ENCODE measurements at regions not wholly inside any gene's neighbourhood (a gene's known extent, or its start where the extent isn't known, plus 50 kb on each side); places are given as distances from the start of the nearest gene placed in this dataset.
"Not testable (repeated sequence)": the region's sequence is repeated elsewhere in the genome, so short reads cannot be mapped to it uniquely, and the experiment has no call there.

GRCh38 chr5:101728933-101729332, 567.2 kb downstream of the SLCO4C1 start:
- DNase-seq (no peak), ATAC-seq (replicated peaks) (no peak)
- H3K27ac Mint-ChIP-seq, result no peak overlapping the region
- no peaks in the 10 kb centered on the region for H3K27me3 Mint-ChIP-seq
- no peak overlapping the region for H3K4me3 Mint-ChIP-seq
- no peaks in the 10 kb centered on the region for H3K4me1 Mint-ChIP-seq (ENCODE audit: low read depth in 2 of 2)
- H3K9me3 Mint-ChIP-seq, result peaks cover 0 to 3% of the 10 kb centered on the region in 2 donors
- no peaks in the 10 kb centered on the region for H3K36me3 Mint-ChIP-seq (ENCODE audit: insufficient read depth)

GRCh38 chr5:101721543-101721942, 574.5 kb downstream of the SLCO4C1 start:
- DNase-seq, result no peak
- no peak overlapping the region for H3K4me3 Mint-ChIP-seq
- H3K27me3 Mint-ChIP-seq, result no peaks in the 10 kb centered on the region
- no peak for ATAC-seq (replicated peaks)
- peaks cover 3 to 7% of the 10 kb centered on the region in 2 donors for H3K9me3 Mint-ChIP-seq
- H3K36me3 Mint-ChIP-seq (ENCODE audit: insufficient read depth), result no peaks in the 10 kb centered on the region
- H3K27ac Mint-ChIP-seq, result no peak overlapping the region
- H3K4me1 Mint-ChIP-seq (ENCODE audit: low read depth in 2 of 2), result no peaks in the 10 kb centered on the region

- Mint-ChIP-seq H3K27ac (no peak overlapping the region), H3K36me3 (ENCODE audit: insufficient read depth) (no peaks in the 10 kb centered on the region), H3K27me3 (no peaks in the 10 kb centered on the region), H3K4me3 (no peak overlapping the region), H3K4me1 (ENCODE audit: low read depth in 2 of 2) (no peaks in the 10 kb centered on the region), H3K9me3 (peaks cover 3 to 9% of the 10 kb centered on the region in 2 donors)
- no peak for DNase-seq
- no peak for ATAC-seq (replicated peaks)
Observed at GRCh38 chr5:101720033-101720432, 576.1 kb downstream of the SLCO4C1 start.

GRCh38 chr5:101717721-101718120, 578.4 kb downstream of the SLCO4C1 start:
- Mint-ChIP-seq H3K27ac (peak overlapping the region in 1 of 2 donors; percentile 33), H3K9me3 (peaks cover 9 to 20% of the 10 kb centered on the region in 2 donors), H3K36me3 (ENCODE audit: insufficient read depth) (no peaks in the 10 kb centered on the region), H3K27me3 (no peaks in the 10 kb centered on the region), H3K4me3 (no peak overlapping the region), H3K4me1 (ENCODE audit: low read depth in 2 of 2) (no peaks in the 10 kb centered on the region)
- ATAC-seq (replicated peaks) (no peak), DNase-seq (no peak)

GRCh38 chr5:101716941-101717340, 579.1 kb downstream of the SLCO4C1 start:
- Mint-ChIP-seq H3K27me3 (no peaks in the 10 kb centered on the region), H3K27ac (no peak overlapping the region), H3K9me3 (peaks cover 6 to 13% of the 10 kb centered on the region in 2 donors), H3K36me3 (ENCODE audit: insufficient read depth) (no peaks in the 10 kb centered on the region), H3K4me1 (ENCODE audit: low read depth in 2 of 2) (no peaks in the 10 kb centered on the region), H3K4me3 (no peak overlapping the region)
- ATAC-seq (replicated peaks), result no peak
- no peak for DNase-seq

- H3K27me3 Mint-ChIP-seq; DNase-seq; ATAC-seq (replicated peaks); H3K36me3 Mint-ChIP-seq (ENCODE audit: insufficient read depth); H3K27ac Mint-ChIP-seq; H3K4me3 Mint-ChIP-seq; H3K4me1 Mint-ChIP-seq (ENCODE audit: low read depth in 2 of 2): not testable (repeated sequence)
- H3K9me3 Mint-ChIP-seq, result peaks cover 6 to 13% of the 10 kb centered on the region in 2 donors
Observed at GRCh38 chr5:101715790-101716189, 580.3 kb downstream of the SLCO4C1 start.

DNA sequence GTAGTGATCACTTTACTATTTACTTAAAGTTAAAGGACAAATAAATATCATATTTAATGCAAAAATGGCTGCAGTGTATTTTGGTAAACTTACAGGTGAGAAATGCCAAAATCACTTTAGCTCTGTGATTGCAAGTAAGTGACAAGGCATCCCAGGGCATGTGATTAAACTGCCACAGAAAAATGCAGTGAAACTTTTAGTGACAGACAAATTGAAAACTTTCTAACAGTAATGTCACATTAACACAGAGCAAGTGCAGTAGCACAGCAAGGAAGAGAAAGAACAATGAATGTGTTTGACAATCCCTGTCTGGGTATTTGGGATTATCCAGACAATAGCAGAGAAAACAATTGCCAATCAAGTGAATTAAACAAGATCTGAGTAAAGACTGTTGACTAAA, 606.8 kb downstream of the SLCO4C1 start:
- Mint-ChIP-seq H3K27ac (no peak overlapping the region), H3K9me3 (no peaks in the 10 kb centered on the region), H3K27me3 (no peaks in the 10 kb centered on the region), H3K4me3 (no peak overlapping the region), H3K36me3 (ENCODE audit: insufficient read depth) (no peaks in the 10 kb centered on the region), H3K4me1 (ENCODE audit: low read depth in 2 of 2) (no peaks in the 10 kb centered on the region)
- DNase-seq, result no peak
- no peak for ATAC-seq (replicated peaks)

DNA sequence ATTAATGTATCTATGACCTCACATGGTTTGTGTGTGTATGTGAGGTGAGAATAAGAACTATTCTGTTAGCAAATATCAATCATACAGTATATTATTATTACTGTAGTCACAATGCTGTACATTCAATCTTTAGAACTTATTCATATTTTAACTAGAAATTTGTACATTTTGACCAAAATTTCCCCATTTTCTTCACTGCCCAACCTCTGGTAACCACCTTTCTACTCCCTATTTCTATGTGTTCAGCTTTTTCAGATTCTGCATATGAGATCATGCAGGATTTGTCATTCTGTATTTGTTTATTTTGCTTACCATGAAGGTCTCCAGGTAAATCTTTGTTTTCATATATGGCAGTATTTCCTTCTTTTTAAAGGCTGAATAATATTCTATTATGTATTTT, 607.9 kb downstream of the SLCO4C1 start:
- H3K4me1 Mint-ChIP-seq (ENCODE audit: low read depth in 2 of 2), result no peaks in the 10 kb centered on the region

DNA sequence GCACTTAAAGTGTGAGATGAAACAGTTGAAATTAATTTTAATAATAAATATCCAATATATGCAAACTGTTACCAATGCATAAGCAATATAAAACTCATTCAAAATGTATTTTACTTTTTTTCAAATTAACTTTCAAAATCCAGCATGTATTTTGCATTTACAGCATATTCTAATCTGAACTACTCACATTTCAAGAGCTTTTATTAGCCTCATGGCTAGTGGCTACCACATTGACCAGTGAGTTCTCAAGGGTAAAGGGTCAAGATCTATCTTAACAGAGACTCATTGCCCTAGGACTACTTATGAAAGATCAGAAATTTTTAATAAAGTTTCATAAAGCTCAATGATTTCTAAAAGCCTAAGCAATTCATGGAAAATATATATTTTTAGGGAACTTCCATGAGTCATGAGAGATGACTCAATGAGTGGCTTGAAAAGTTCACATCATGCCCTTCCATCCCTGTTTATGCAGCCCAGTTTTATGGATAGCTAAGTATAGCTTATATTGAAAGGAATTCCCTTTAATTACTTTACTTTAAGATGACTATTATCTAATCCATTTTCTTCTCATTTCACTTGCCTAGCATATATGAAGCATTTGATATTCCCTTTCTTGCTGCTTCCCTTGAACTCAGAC, 608.6 kb downstream of the SLCO4C1 start:
- Mint-ChIP-seq H3K36me3 (ENCODE audit: insufficient read depth) (no peaks in the 10 kb centered on the region), H3K27me3 (no peaks in the 10 kb centered on the region), H3K27ac (no peak overlapping the region), H3K4me1 (ENCODE audit: low read depth in 2 of 2) (no peaks in the 10 kb centered on the region), H3K9me3 (no peaks in the 10 kb centered on the region), H3K4me3 (no peak overlapping the region)
- DNase-seq (no peak), ATAC-seq (replicated peaks) (no peak)

More for the DNA sequence above, 607.9 kb downstream of the SLCO4C1 start:
- no peaks in the 10 kb centered on the region for H3K9me3 Mint-ChIP-seq
- H3K27ac Mint-ChIP-seq, result no peak overlapping the region
- DNase-seq, result no peak
- no peak for ATAC-seq (replicated peaks)
- H3K27me3 Mint-ChIP-seq, result no peaks in the 10 kb centered on the region
- no peak overlapping the region for H3K4me3 Mint-ChIP-seq
- H3K36me3 Mint-ChIP-seq (ENCODE audit: insufficient read depth), result no peaks in the 10 kb centered on the region

DNA sequence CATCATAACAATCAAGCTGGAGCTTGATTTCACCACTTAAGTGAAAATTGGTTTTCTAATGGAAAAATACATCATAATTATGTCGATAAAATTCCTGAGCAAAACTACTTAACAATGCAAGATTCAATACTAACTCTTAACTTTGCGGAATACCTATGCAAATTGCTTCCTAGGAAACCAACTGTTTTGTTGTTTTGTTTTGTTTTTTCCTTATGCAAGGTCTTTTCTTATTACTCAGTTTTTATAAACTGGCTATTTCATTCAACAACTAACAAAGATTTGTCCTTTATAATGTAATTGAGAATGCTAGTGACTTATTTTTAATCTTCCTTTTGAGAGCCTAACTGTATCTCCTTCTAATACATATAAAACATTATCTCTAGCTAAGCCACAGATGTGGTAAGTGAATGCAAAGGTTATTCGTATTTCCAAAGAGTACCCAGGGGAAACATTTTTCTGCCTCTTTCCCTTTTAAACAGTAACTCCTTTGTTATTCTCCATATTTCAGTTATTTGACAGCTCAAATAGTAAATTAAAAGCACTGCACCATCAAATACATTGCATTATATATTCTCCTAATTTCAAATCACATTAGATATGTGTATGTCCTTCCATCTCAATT, 609.4 kb downstream of the SLCO4C1 start:
- no peak for ATAC-seq (replicated peaks)
- H3K36me3 Mint-ChIP-seq (ENCODE audit: insufficient read depth), result no peaks in the 10 kb centered on the region
- H3K27me3 Mint-ChIP-seq, result no peaks in the 10 kb centered on the region
- H3K4me3 Mint-ChIP-seq, result no peak overlapping the region
- no peak overlapping the region for H3K27ac Mint-ChIP-seq
- H3K4me1 Mint-ChIP-seq (ENCODE audit: low read depth in 2 of 2), result no peaks in the 10 kb centered on the region
- H3K9me3 Mint-ChIP-seq, result no peaks in the 10 kb centered on the region
- DNase-seq, result no peak

DNA sequence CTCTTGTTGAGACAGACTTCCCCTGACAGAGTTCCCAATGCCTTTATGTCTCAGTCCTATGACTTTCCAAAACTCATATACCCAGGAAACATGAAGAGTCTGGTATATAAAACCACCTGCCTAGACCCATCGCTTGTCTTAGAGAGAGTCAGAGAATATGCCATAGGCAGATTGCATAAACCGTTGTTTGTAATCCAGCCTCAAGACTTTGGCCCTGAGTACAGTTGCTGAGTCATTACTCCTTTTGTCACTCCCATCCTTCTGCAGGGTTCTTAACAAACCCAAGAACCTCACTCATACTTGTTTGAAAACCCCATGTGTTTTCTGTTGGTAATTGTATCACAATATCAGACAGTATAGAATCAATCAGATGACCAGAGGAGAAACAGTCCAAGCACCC, 616.3 kb downstream of the SLCO4C1 start:
- Mint-ChIP-seq H3K27ac (no peak overlapping the region), H3K4me3 (no peak overlapping the region), H3K27me3 (no peaks in the 10 kb centered on the region), H3K4me1 (ENCODE audit: low read depth in 2 of 2) (no peaks in the 10 kb centered on the region), H3K36me3 (ENCODE audit: insufficient read depth) (no peaks in the 10 kb centered on the region), H3K9me3 (no peaks in the 10 kb centered on the region)
- DNase-seq (no peak), ATAC-seq (replicated peaks) (no peak)

DNA sequence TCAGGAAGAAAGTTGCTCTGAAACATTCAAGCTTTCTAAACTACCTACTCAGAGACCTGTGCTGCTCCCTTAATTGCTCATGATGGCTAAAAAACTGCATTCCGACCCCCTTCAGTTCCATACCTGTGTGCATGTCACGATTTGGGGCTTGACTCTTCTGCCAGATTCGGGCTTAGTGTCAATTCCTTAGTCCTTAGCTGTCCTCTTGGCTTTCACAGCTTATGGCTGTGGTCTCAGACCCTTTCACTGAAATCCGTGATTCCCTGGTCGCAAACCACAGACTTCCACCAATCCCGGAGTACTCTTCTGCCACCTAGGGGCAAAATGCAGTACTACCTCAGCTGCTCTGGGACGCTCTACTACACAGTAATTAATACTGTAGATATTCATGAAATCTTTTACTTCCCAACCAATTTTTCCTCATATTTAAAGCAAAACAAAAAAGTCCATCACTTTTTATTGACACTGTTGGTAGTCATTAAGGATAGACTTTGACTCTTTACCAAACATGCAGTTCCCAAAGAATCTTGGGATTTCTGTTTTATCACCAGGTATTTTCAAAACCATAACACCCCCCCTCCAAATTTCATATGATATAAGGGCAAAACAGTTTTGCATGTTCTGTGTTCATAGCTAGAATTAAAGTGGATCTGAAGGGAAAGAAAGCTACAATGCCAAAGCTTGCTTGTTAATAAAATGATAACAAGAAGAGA, 617.4 kb downstream of the SLCO4C1 start:
- H3K4me3 Mint-ChIP-seq, result no peak overlapping the region
- no peak overlapping the region for H3K27ac Mint-ChIP-seq
- no peaks in the 10 kb centered on the region for H3K27me3 Mint-ChIP-seq
- peak; percentile 1 to 8 (median 5) for DNase-seq
- H3K4me1 Mint-ChIP-seq (ENCODE audit: low read depth in 2 of 2), result no peaks in the 10 kb centered on the region
- ATAC-seq (replicated peaks), result no peak
- no peaks in the 10 kb centered on the region for H3K36me3 Mint-ChIP-seq (ENCODE audit: insufficient read depth)
- H3K9me3 Mint-ChIP-seq, result no peaks in the 10 kb centered on the region

DNA sequence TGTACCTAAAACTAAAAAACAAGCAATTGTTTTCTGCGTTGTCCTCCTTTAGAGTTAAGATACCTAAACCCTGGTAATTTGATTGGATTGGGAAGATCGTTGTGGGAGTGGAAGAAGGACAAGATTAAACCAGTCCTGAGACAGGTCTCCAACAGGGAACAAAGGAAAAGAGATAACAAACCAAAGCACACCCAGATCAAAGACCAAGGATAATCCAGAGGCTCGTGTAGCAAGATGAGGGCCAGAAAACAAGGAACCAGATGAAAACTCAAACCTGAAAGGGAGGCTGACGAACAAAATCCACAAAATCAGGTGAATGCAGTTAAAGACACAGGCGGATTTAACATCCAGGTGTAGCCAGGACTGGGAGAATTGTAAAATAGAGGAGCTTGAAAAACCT, 618.1 kb downstream of the SLCO4C1 start:
- Mint-ChIP-seq H3K9me3 (no peaks in the 10 kb centered on the region), H3K27me3 (no peaks in the 10 kb centered on the region), H3K4me1 (ENCODE audit: low read depth in 2 of 2) (no peaks in the 10 kb centered on the region), H3K36me3 (ENCODE audit: insufficient read depth) (no peaks in the 10 kb centered on the region), H3K4me3 (no peak overlapping the region), H3K27ac (no peak overlapping the region)
- DNase-seq (no peak), ATAC-seq (replicated peaks) (no peak)

DNA sequence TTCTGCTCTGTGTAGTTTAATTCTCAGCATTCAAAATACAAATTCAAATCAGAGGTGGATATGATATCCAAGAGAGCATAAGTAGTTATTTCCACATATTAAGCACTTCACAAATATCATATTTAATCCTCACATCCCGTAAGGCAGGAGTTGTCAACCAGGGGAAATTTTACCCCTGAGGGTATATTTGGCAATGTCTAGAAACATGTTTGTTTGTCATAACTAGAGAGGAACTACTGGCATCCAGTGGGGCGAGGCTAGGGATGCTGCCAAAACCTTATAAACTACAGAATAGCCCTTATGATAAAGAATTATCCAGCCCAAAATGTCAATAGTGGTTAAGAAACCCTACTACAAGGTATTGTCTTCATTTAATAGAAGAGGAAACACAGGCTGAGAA, 619.4 kb downstream of the SLCO4C1 start:
- H3K4me1 Mint-ChIP-seq (ENCODE audit: low read depth in 2 of 2), result no peaks in the 10 kb centered on the region
- H3K36me3 Mint-ChIP-seq (ENCODE audit: insufficient read depth), result no peaks in the 10 kb centered on the region
- no peak overlapping the region for H3K27ac Mint-ChIP-seq
- DNase-seq (no peak), ATAC-seq (replicated peaks) (no peak)
- no peaks in the 10 kb centered on the region for H3K27me3 Mint-ChIP-seq
- H3K9me3 Mint-ChIP-seq, result no peaks in the 10 kb centered on the region
- no peak overlapping the region for H3K4me3 Mint-ChIP-seq

All from effector memory CD8-positive, alpha-beta T cell (primary cell).